GM23338 (cell line): ENCODE measurements at regions not wholly inside any gene's neighbourhood (a gene's known extent, or its start where the extent isn't known, plus 50 kb on each side); places are given as distances from the start of the nearest gene placed in this dataset.

ENCODE experiments used
- ATAC-seq: fragments of 200-7000 bp; cut with Tn5 transposase; 3 replicates; pipeline ENCODE4 v1.9.1; 2020
- DNase-seq: peaks from one replicate; pipeline ENCODE4 v3.0.0-alpha.2; 2015; ENCODE audit warnings: low spot score
- H2AFZ ChIP-seq: fragments of 200-600 bp; sonication (generic); 2 replicates; pipeline ENCODE4 v1.8.0; 2016; ENCODE audit warnings: antibody characterized with exemption, mild to moderate bottlenecking, moderate library complexity
- H3F3A ChIP-seq: fragments of 200-600 bp; sonication (generic); replicated peaks from 2 replicates; pipeline ENCODE4 v1.8.0; 2017; ENCODE audit warnings: antibody characterized with exemption, mixed run types, low read depth
- H3K27ac ChIP-seq: fragments of 200-600 bp; sonication (generic); 2 replicates; pipeline ENCODE4 v1.6.1; 2016; ENCODE audit warnings: low read depth
- H3K27me3 ChIP-seq: fragments of 200-600 bp; sonication (generic); 2 replicates; pipeline ENCODE4 v1.8.0; 2016; ENCODE audit warnings: mild to moderate bottlenecking, mixed run types, moderate library complexity; ENCODE audit not compliant: insufficient read depth
- H3K36me3 ChIP-seq: fragments of 200-600 bp; sonication (generic); 2 replicates; pipeline ENCODE4 v1.8.0; 2016; ENCODE audit warnings: mild to moderate bottlenecking; ENCODE audit not compliant: insufficient read depth
- H3K4me1 ChIP-seq: fragments of 200-600 bp; sonication (generic); 2 replicates; pipeline ENCODE4 v1.8.0; 2016; ENCODE audit warnings: mild to moderate bottlenecking, moderate library complexity; ENCODE audit not compliant: insufficient read depth
- H3K4me2 ChIP-seq: fragments of 200-600 bp; sonication (generic); 2 replicates; pipeline ENCODE4 v1.7.1; 2017; ENCODE audit warnings: mixed run types
- H3K4me3 ChIP-seq: fragments of 200-600 bp; sonication (generic); 2 replicates; pipeline ENCODE4 v1.6.1; 2016; ENCODE audit warnings: mixed run types
- H3K79me2 ChIP-seq: fragments of 200-600 bp; sonication (generic); replicated peaks from 2 replicates; pipeline ENCODE4 v1.8.0; 2017; ENCODE audit warnings: mild to moderate bottlenecking; ENCODE audit not compliant: insufficient read depth
- H3K9me2 ChIP-seq: fragments of 200-600 bp; sonication (generic); 2 replicates; pipeline ENCODE4 v1.8.0; 2017; ENCODE audit not compliant: insufficient read depth
- H4K20me1 ChIP-seq: fragments of 200-600 bp; sonication (generic); replicated peaks from 2 replicates; pipeline ENCODE4 v1.8.0; 2017; ENCODE audit warnings: mild to moderate bottlenecking; ENCODE audit not compliant: insufficient read depth
- H3K27ac Mint-ChIP-seq: 2 replicates; pipeline ENCODE4 v1.8.0; 2020; ENCODE audit warnings: inconsistent platforms, mild to moderate bottlenecking, moderate library complexity, mixed read lengths
- H3K27me3 Mint-ChIP-seq: 3 replicates; pipeline ENCODE4 v1.8.0; 2022; ENCODE audit warnings: low read depth, mild to moderate bottlenecking, moderate library complexity, mixed read lengths, inconsistent platforms; ENCODE audit not compliant: insufficient read depth, poor library complexity
- H3K36me3 Mint-ChIP-seq: 3 replicates; pipeline ENCODE4 v1.8.0; 2021; ENCODE audit warnings: low read depth, mild to moderate bottlenecking, inconsistent platforms, moderate library complexity, mixed read lengths
- H3K4me1 Mint-ChIP-seq: 3 replicates; pipeline ENCODE4 v1.8.0; 2020; ENCODE audit warnings: mild to moderate bottlenecking, inconsistent platforms, mixed read lengths
- H3K4me3 Mint-ChIP-seq: 3 replicates; pipeline ENCODE4 v1.8.0; 2021; ENCODE audit warnings: moderate library complexity, mild to moderate bottlenecking, inconsistent platforms, mixed read lengths
- H3K9me3 Mint-ChIP-seq: 3 replicates; pipeline ENCODE4 v1.8.0; 2020; ENCODE audit warnings: moderate library complexity, mild to moderate bottlenecking, inconsistent platforms, mixed read lengths
- CREB1 ChIP-seq: fragments of 250-450 bp; sonication (Bioruptor Pico); IDR thresholded peaks from 2 replicates; pipeline ENCODE4 v1.5.0; 2020; ENCODE audit warnings: low read depth, mild to moderate bottlenecking, moderate library complexity
- CTCF ChIP-seq, 2 experiments: fragments of 200-600 bp in 1 of 2; sonication (generic) in 1 of 2; conservative IDR thresholded peaks; 2 replicates each; pipeline versions ENCODE4 v1.5.1 to v1.6.1; 2016 to 2017; ENCODE audit warnings: antibody characterized with exemption in 2 of 2, low read depth in 2 of 2, mild to moderate bottlenecking in 2 of 2, moderate library complexity in 1 of 2
- ETS1 ChIP-seq: IDR thresholded peaks from 2 replicates; pipeline ENCODE4 v1.6.1; 2016; ENCODE audit warnings: antibody characterized with exemption
- EZH2 ChIP-seq: fragments of 200-600 bp; sonication (generic); IDR thresholded peaks from one replicate; pipeline ENCODE4 v1.8.0; 2017; ENCODE audit warnings: antibody characterized with exemption, mild to moderate bottlenecking, low read depth; ENCODE audit not compliant: unreplicated experiment
- JUNB ChIP-seq: IDR thresholded peaks from one replicate; pipeline ENCODE4 v1.6.1; 2016; ENCODE audit warnings: antibody characterized with exemption; ENCODE audit not compliant: unreplicated experiment
- NANOG ChIP-seq: IDR thresholded peaks from 2 replicates; pipeline ENCODE4 v1.6.1; 2016; ENCODE audit warnings: antibody characterized with exemption, borderline replicate concordance
- POLR2AphosphoS5 ChIP-seq: IDR thresholded peaks from 2 replicates; pipeline ENCODE4 v1.6.1; 2016; ENCODE audit warnings: antibody characterized with exemption, low read depth
- STAT1 ChIP-seq: IDR thresholded peaks from one replicate; pipeline ENCODE4 v1.6.1; 2016; ENCODE audit warnings: antibody characterized with exemption; ENCODE audit not compliant: unreplicated experiment
- ZNF331 ChIP-seq: fragments of 250-450 bp; sonication (Bioruptor Pico); IDR thresholded peaks from 2 replicates; pipeline ENCODE4 v1.5.0; 2020; ENCODE audit warnings: low read depth, mild to moderate bottlenecking, moderate library complexity
- ZNF462 ChIP-seq: fragments of 250-450 bp; sonication (Bioruptor Pico); IDR thresholded peaks from 2 replicates; pipeline ENCODE4 v1.5.0; 2020; ENCODE audit warnings: mild to moderate bottlenecking, moderate library complexity

- H2AFZ ChIP-seq: no peak overlapping the region
- Mint-ChIP-seq H3K4me1 (no peaks in the 10 kb centered on the region), H3K36me3 (no peaks in the 10 kb centered on the region), H3K27me3 (no peaks in the 10 kb centered on the region), H3K9me3 (no peaks in the 10 kb centered on the region; the same call in 2 of the 3 replicates), H3K27ac (no peak overlapping the region), H3K4me3 (no peak overlapping the region)
- DNase-seq (no peak), ATAC-seq (no peak)
- no peak overlapping the region for H3K4me2 ChIP-seq
- H3K9me2 ChIP-seq: no peaks in the 10 kb centered on the region
- TF ChIP-seq STAT1: no peak
- no peak for TF ChIP-seq JUNB
- TF ChIP-seq CTCF (conservative IDR thresholded peaks at IDR 0.05; ENCODE audit: low read depth in 2 of 2): no peak
- TF ChIP-seq ZNF331: no peak
- no peak for TF ChIP-seq EZH2
- H3F3A ChIP-seq: no peaks in the 10 kb centered on the region
- H3K36me3 ChIP-seq: no peaks in the 10 kb centered on the region
- no peak overlapping the region for H3K27ac ChIP-seq
- no peaks in the 10 kb centered on the region for H3K79me2 ChIP-seq
- no peaks in the 10 kb centered on the region for H3K27me3 ChIP-seq
- H3K4me1 ChIP-seq: no peaks in the 10 kb centered on the region
- no peaks in the 10 kb centered on the region for H4K20me1 ChIP-seq
- no peak overlapping the region for H3K4me3 ChIP-seq
Observed at GRCh38 chr5:164962329-164962961, 1457.0 kb downstream of the MAT2B start.

- Mint-ChIP-seq H3K36me3 (peaks cover 7% of the 10 kb centered on the region; the same call in 2 of the 3 replicates), H3K4me3 (no peak overlapping the region), H3K27me3 (peaks cover 5% of the 10 kb centered on the region), H3K9me3 (peaks cover 15% of the 10 kb centered on the region; the same call in 2 of the 3 replicates), H3K27ac (no peak overlapping the region), H3K4me1 (no peaks in the 10 kb centered on the region)
- Histone ChIP-seq H3K27ac (no peak overlapping the region), H3K4me2 (no peak overlapping the region), H3K79me2 (no peaks in the 10 kb centered on the region), H3K9me2 (0 out of 2 replicates have a peak, but pooled peaks cover 3% of the 10 kb centered on the region), H3F3A (no peaks in the 10 kb centered on the region), H3K4me3 (no peak overlapping the region), H4K20me1 (no peaks in the 10 kb centered on the region), H3K36me3 (no peaks in the 10 kb centered on the region), H3K27me3 (no peaks in the 10 kb centered on the region), H2AFZ (no peak overlapping the region), H3K4me1 (no peaks in the 10 kb centered on the region)
- DNase-seq (no peak), ATAC-seq (no peak)
- no peak for TF ChIP-seq ETS1
- TF ChIP-seq NANOG: no peak
- no peak for TF ChIP-seq CREB1
- TF ChIP-seq EZH2: no peak
- TF ChIP-seq STAT1: no peak
- no peak for TF ChIP-seq ZNF331
- TF ChIP-seq POLR2AphosphoS5: no peak
- TF ChIP-seq ZNF462 (CRISPR knock-in tag): no peak
Observed at GRCh38 chr5:164966611-164967010, 1461.2 kb downstream of the MAT2B start.
